IMR-90 (cell line): ENCODE measurements at regions not wholly inside any gene's neighbourhood (a gene's known extent, or its start where the extent isn't known, plus 50 kb on each side); places are given as distances from the start of the nearest gene placed in this dataset.

ENCODE experiments used
- ATAC-seq: fragments of 200-7000 bp; cut with Tn5 transposase; 2 replicates; pipeline ENCODE4 v1.9.1; 2020; ENCODE audit warnings: low read depth, mild to moderate bottlenecking, moderate library complexity
- BruUV-seq: library from RNA; stranded (reverse); fragments of 400-500 nt; replicated peaks from 2 replicates; lab custom pipeline; 2021; lab: Mats Ljungman, UMichigan
- CTCF ChIA-PET: fragments of 300-600 bp; formaldehyde crosslinking; extraction: SDS; loops from one replicate; lab custom pipeline; 2021; ENCODE audit warnings: antibody characterized with exemption; lab: Yijun Ruan, JAX
- POLR2A ChIA-PET: fragments of 300-600 bp; sonication (Branson Sonifier 250); formaldehyde crosslinking; loops from one replicate; lab custom pipeline; 2022; ENCODE audit warnings: antibody characterized with exemption; ENCODE audit not compliant: unreplicated experiment; lab: Charles Lee
- DNase-seq: peaks from one replicate; pipeline ENCODE4 v3.0.0; 2013
- H2AFZ ChIP-seq: replicated peaks from 2 replicates; pipeline ENCODE3; 2013; ENCODE audit warnings: low read length, mild to moderate bottlenecking; ENCODE audit not compliant: poor library complexity
- H2AK5ac ChIP-seq: 2 replicates; pipeline ENCODE4 v1.6.1; 2013; ENCODE audit warnings: low read depth, low read length, inconsistent platforms
- H2AK9ac ChIP-seq: replicated peaks from 2 replicates; pipeline ENCODE3; 2013; ENCODE audit warnings: mild to moderate bottlenecking, low read depth, low read length, moderate library complexity; ENCODE audit not compliant: poor library complexity
- H2BK120ac ChIP-seq: 2 replicates; pipeline ENCODE4 v1.6.1; 2013; ENCODE audit warnings: low read depth, low read length, inconsistent platforms
- H2BK15ac ChIP-seq: 3 replicates; pipeline ENCODE4 v1.6.1; 2013; ENCODE audit warnings: low read depth, low read length, inconsistent platforms
- H2BK20ac ChIP-seq: 2 replicates; pipeline ENCODE4 v1.6.1; 2013; ENCODE audit warnings: low read depth, mild to moderate bottlenecking, inconsistent platforms, low read length, moderate library complexity
- H2BK5ac ChIP-seq: 2 replicates; pipeline ENCODE4 v1.6.1; 2013; ENCODE audit warnings: mild to moderate bottlenecking, low read depth, low read length, inconsistent platforms; ENCODE audit not compliant: poor library complexity, severe bottlenecking
- H3K14ac ChIP-seq: replicated peaks from 2 replicates; pipeline ENCODE4 v1.6.1; 2013; ENCODE audit warnings: low read depth, low read length, inconsistent platforms
- H3K18ac ChIP-seq: 2 replicates; pipeline ENCODE4 v1.6.1; 2013; ENCODE audit warnings: low read depth, low read length, control low read depth
- H3K23ac ChIP-seq: 2 replicates; pipeline ENCODE4 v1.6.1; 2013; ENCODE audit warnings: low read depth, low read length, inconsistent platforms
- H3K27ac ChIP-seq: 2 replicates; pipeline ENCODE4 v1.5.1; 2013; ENCODE audit warnings: mild to moderate bottlenecking, control low read depth, low read length; ENCODE audit not compliant: insufficient read depth
- H3K27me3 ChIP-seq: 2 replicates; pipeline ENCODE4 v1.6.1; 2013; ENCODE audit warnings: low read length; ENCODE audit not compliant: control insufficient read depth, insufficient read depth
- H3K36me3 ChIP-seq: 2 replicates; pipeline ENCODE4 v1.6.1; 2013; ENCODE audit warnings: low read length, mixed read lengths; ENCODE audit not compliant: control insufficient read depth, insufficient read depth
- H3K4ac ChIP-seq: 2 replicates; pipeline ENCODE4 v1.6.1; 2013; ENCODE audit warnings: low read depth, low read length, inconsistent platforms
- H3K4me1 ChIP-seq: 2 replicates; pipeline ENCODE4 v1.6.1; 2013; ENCODE audit warnings: low read length, mixed read lengths; ENCODE audit not compliant: control insufficient read depth, insufficient read depth
- H3K4me2 ChIP-seq: 2 replicates; pipeline ENCODE4 v1.6.1; 2013; ENCODE audit warnings: low read depth, mild to moderate bottlenecking, control low read depth, low read length, moderate library complexity
- H3K4me3 ChIP-seq: 2 replicates; pipeline ENCODE4 v1.5.1; 2013; ENCODE audit warnings: low read depth, mild to moderate bottlenecking, control low read depth, low read length, moderate library complexity; ENCODE audit not compliant: insufficient read depth
- H3K56ac ChIP-seq: 2 replicates; pipeline ENCODE4 v1.6.1; 2013; ENCODE audit warnings: low read length, inconsistent platforms; ENCODE audit not compliant: insufficient read depth; ENCODE audit errors: extremely low read depth
- H3K79me1 ChIP-seq, 2 experiments: 2 replicates each; pipeline ENCODE4 v1.6.1; 2013; ENCODE audit warnings: low read length in 2 of 2, inconsistent platforms in 1 of 2, low read depth in 1 of 2
- H3K9ac ChIP-seq: 2 replicates; pipeline ENCODE4 v1.6.1; 2013; ENCODE audit warnings: low read depth, low read length, control low read depth
- H3K9me1 ChIP-seq: 2 replicates; pipeline ENCODE4 v1.6.1; 2013; ENCODE audit warnings: low read length, inconsistent platforms; ENCODE audit not compliant: insufficient read depth
- H3K9me3 ChIP-seq: 2 replicates; pipeline ENCODE4 v1.6.1; 2013; ENCODE audit warnings: low read length; ENCODE audit not compliant: control insufficient read depth, insufficient read depth
- H4K20me1 ChIP-seq: 2 replicates; pipeline ENCODE4 v1.6.1; 2013; ENCODE audit warnings: low read length, inconsistent platforms; ENCODE audit not compliant: insufficient read depth
- H4K5ac ChIP-seq: 2 replicates; pipeline ENCODE4 v1.6.1; 2013; ENCODE audit warnings: mild to moderate bottlenecking, low read depth, low read length, control low read depth
- H4K8ac ChIP-seq, 2 experiments: 2 replicates each; pipeline ENCODE4 v1.6.1; 2013; ENCODE audit warnings: low read depth in 2 of 2, low read length in 2 of 2, control low read depth in 1 of 2, inconsistent platforms in 1 of 2
- H4K91ac ChIP-seq: 2 replicates; pipeline ENCODE4 v1.6.1; 2013; ENCODE audit warnings: low read depth, low read length, inconsistent platforms; ENCODE audit not compliant: insufficient read depth
- BHLHE40 ChIP-seq: fragments of 150-350 bp; IDR thresholded peaks from 2 replicates; pipeline ENCODE4 v1.6.1; 2016; ENCODE audit warnings: mild to moderate bottlenecking, low read depth, low read length
- CEBPB ChIP-seq: IDR thresholded peaks from 2 replicates; pipeline ENCODE4 v1.6.1; 2012; ENCODE audit warnings: low read depth, low read length, improper control_type of control experiment
- CTCF ChIP-seq: conservative IDR thresholded peaks from 2 replicates; pipeline ENCODE4 v1.5.1; 2012; ENCODE audit warnings: mild to moderate bottlenecking, low read depth, low read length, improper control_type of control experiment
- MAFK ChIP-seq: IDR thresholded peaks from 2 replicates; pipeline ENCODE4 v1.6.1; 2012; ENCODE audit warnings: low read depth, low read length, improper control_type of control experiment
- MXI1 ChIP-seq: IDR thresholded peaks from 2 replicates; pipeline ENCODE4 v1.6.1; 2012; ENCODE audit warnings: low read depth, mild to moderate bottlenecking, low read length, moderate library complexity, borderline replicate concordance
- NFE2L2 ChIP-seq: fragments of 150-350 bp; IDR thresholded peaks from 2 replicates; pipeline ENCODE4 v1.6.1; 2016; ENCODE audit warnings: low read depth, mild to moderate bottlenecking, low read length
- RCOR1 ChIP-seq: IDR thresholded peaks from 2 replicates; pipeline ENCODE4 v1.6.1; 2012; ENCODE audit warnings: mild to moderate bottlenecking, low read length, improper control_type of control experiment; ENCODE audit not compliant: insufficient replicate concordance
- WGBS, 2 experiments: methylation state at CpG; one replicate each; pipeline versions ENCODE4 v1.1.5 to v1.1.7; 2013; ENCODE audit warnings: missing lambda C conversion rate in 2 of 2; ENCODE audit not compliant: insufficient read length in 1 of 2; ENCODE audit errors: extremely low coverage in 2 of 2; 5-methylcytosine and 5-hydroxymethylcytosine counted together
- dilution Hi-C: fragments of 300-500 bp; cut with HindIII; formaldehyde crosslinking; loops from one replicate; pipeline ENCODE4 v1.14.3; 2018; ENCODE audit warnings: low sequenced_read_pairs; ENCODE audit not compliant: unreplicated experiment
- in situ Hi-C: fragments of 300-500 bp; cut with MboI; formaldehyde crosslinking; loops from 3 replicates; pipeline ENCODE4 v1.14.3; 2019; ENCODE audit warnings: low sequenced_read_pairs, inconsistent platforms, mixed read lengths
- intact Hi-C: fragments of 100-400 bp; cut with micrococcal nuclease; formaldehyde crosslinking; loops from 2 replicates; pipeline ENCODE4 v1.10.0; 2022

DNA sequence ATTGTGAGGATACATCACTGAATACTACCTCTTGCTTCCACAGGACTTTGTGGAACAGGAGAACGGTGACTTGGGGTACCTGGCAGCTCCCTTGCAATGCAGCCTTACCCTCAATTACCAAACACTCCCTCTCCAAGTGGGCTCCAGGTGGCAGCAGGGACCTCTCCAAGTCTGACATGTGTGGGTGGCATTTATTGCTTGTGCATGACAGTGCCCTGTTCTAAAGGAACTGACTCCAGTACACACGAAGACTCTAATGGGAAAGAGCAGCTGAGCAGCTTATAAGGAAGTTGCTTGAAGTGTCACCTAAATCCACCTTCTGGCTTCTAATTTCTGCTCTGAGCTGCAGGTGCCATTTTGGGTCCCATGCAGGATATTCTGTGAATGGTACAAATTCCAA lies 174.1 kb upstream of the SLCO3A1 start:
- TF ChIP-seq CEBPB, result no peak
- TF ChIP-seq NFE2L2, result no peak
- TF ChIP-seq MAFK, result no peak
- no peak for TF ChIP-seq MXI1
- no peak for TF ChIP-seq BHLHE40
- no peak for TF ChIP-seq CTCF
- TF ChIP-seq RCOR1, result no peak
- Histone ChIP-seq H3K18ac (no peak overlapping the region), H3K23ac (no peak overlapping the region), H3K9me3 (no peaks in the 10 kb centered on the region), H3K4me2 (no peak overlapping the region), H2AK5ac (no peak overlapping the region), H3K56ac (no peak overlapping the region), H3K79me1 (no peaks in the 10 kb centered on the region), H4K20me1 (no peaks in the 10 kb centered on the region), H2BK20ac (no peak overlapping the region), H2BK5ac (no peak overlapping the region), H3K4ac (no peak overlapping the region), H2BK15ac (no peak overlapping the region), H3K27ac (no peak overlapping the region), H4K91ac (no peak overlapping the region), H3K9ac (no peak overlapping the region), H2AK9ac (no peak overlapping the region), H3K4me3 (no peak overlapping the region), H2AFZ (no peak overlapping the region), H3K9me1 (no peaks in the 10 kb centered on the region), H4K8ac (no peak overlapping the region), H3K14ac (no peak overlapping the region), H4K5ac (no peak overlapping the region), H3K27me3 (no peaks in the 10 kb centered on the region), H3K4me1 (no peaks in the 10 kb centered on the region), H3K36me3 (no peaks in the 10 kb centered on the region), H2BK120ac (no peak overlapping the region)
- CTCF ChIA-PET, result no interaction called here
- DNase-seq, result no peak
- in situ Hi-C loops (no loop called here), intact Hi-C loops (no loop called here), dilution Hi-C loops (no loop called here)
- POLR2A ChIA-PET, result no interaction called here
- no CpG with 5 or more reads among the region's 2 CpGs for WGBS, 2 experiments
- BruUV-seq, result no TSS peak
- ATAC-seq, result no peak
